GM18951 (cell line): ENCODE measurements at regions not wholly inside any gene's neighbourhood (a gene's known extent, or its start where the extent isn't known, plus 50 kb on each side); places are given as distances from the start of the nearest gene placed in this dataset.

Experiments
- POLR2A ChIP-seq: IDR thresholded peaks from 4 replicates; pipeline ENCODE4 v1.6.1; 2011; ENCODE audit warnings: mild to moderate bottlenecking; ENCODE audit not compliant: insufficient read length, insufficient read depth; ENCODE audit errors: extremely low read depth
- in situ Hi-C: fragments of 300-500 bp; cut with MboI; formaldehyde crosslinking; loops from one replicate; pipeline ENCODE4 v1.12.0; 2022; ENCODE audit warnings: low sequenced_read_pairs, mixed read lengths, inconsistent platforms; ENCODE audit not compliant: unreplicated experiment

- in situ Hi-C loops = no loop called here
- no peak for TF ChIP-seq POLR2A
These were observed 90.2 kb upstream of the SOD3 start for GRCh38 chr4:24705016-24705753.

GRCh38 chr4:24713604-24714003 is 81.8 kb upstream of the SOD3 start:
- TF ChIP-seq POLR2A = no peak
- in situ Hi-C loops = no loop called here

- no peak for TF ChIP-seq POLR2A
- in situ Hi-C loops = no loop called here
These were observed 75.8 kb upstream of the SOD3 start for GRCh38 chr4:24719615-24720014.

- in situ Hi-C loops = no loop called here
These were observed 74.9 kb upstream of the SOD3 start for GRCh38 chr4:24720436-24720835.

GRCh38 chr4:24720979-24721378 is 74.4 kb upstream of the SOD3 start:
- no peak for TF ChIP-seq POLR2A
- in situ Hi-C loops = no loop called here

More at GRCh38 chr4:24720436-24720835, 74.9 kb upstream of the SOD3 start:
- TF ChIP-seq POLR2A = no peak

GRCh38 chr4:24722026-24722568 is 73.3 kb upstream of the SOD3 start:
- in situ Hi-C loops = no loop called here
- TF ChIP-seq POLR2A = no peak

GRCh38 chr4:24727390-24728224 is 67.8 kb upstream of the SOD3 start:
- no peak for TF ChIP-seq POLR2A
- in situ Hi-C loops = no loop called here

GRCh38 chr4:24729119-24729730 is 66.1 kb upstream of the SOD3 start:
- in situ Hi-C loops = no loop called here

GRCh38 chr4:24730256-24731001 is 64.9 kb upstream of the SOD3 start:
- TF ChIP-seq POLR2A = no peak
- in situ Hi-C loops = no loop called here

More at GRCh38 chr4:24729119-24729730, 66.1 kb upstream of the SOD3 start:
- TF ChIP-seq POLR2A = no peak

- in situ Hi-C loops = no loop called here
- TF ChIP-seq POLR2A = no peak
These were observed 63.9 kb upstream of the SOD3 start for GRCh38 chr4:24731448-24731847.

- in situ Hi-C loops = no loop called here
These were observed 60.9 kb upstream of the SOD3 start for GRCh38 chr4:24734511-24734910.

GRCh38 chr4:24736066-24736465 is 59.3 kb upstream of the SOD3 start:
- TF ChIP-seq POLR2A = no peak
- in situ Hi-C loops = no loop called here

More at GRCh38 chr4:24734511-24734910, 60.9 kb upstream of the SOD3 start:
- TF ChIP-seq POLR2A = no peak
